ENCODE measurements at regions not wholly inside any gene's neighbourhood (a gene's known extent, or its start where the extent isn't known, plus 50 kb on each side); places are given as distances from the start of the nearest gene placed in this dataset.

DNA sequence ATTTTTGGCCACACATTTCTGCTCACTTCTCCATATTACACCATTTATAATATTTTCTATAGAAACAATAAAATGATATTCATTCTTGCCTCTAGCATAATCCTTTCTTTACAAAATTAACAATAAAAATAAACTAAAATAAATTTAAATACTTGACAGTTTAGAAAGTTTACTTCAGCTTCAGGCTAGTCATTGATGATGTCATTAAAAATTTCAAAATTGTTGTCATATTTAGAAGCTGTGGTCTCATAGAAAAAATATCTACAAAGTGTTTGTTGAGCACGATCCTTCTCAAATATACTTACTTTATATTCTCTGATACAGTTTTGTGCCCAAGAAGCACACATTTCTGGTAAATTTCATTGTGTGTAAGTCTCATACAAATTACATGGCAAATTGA lies 717.4 kb upstream of the CITED2 start:
- Histone ChIP-seq H3K36me3 (ENCODE audit: insufficient read depth, low read length) (no peaks in the 10 kb centered on the region), H3K9ac (ENCODE audit: low read depth, low read length) (no peak overlapping the region)
- WGBS: no CpG with 5 or more reads among the region's 1 CpG

GRCh38 chr6:140090871-140091270 lies 716.4 kb upstream of the CITED2 start:
- Histone ChIP-seq H3K36me3 (ENCODE audit: insufficient read depth, low read length) (no peaks in the 10 kb centered on the region), H3K4me3 (ENCODE audit: low read length) (no peak overlapping the region), H3K9me3 (ENCODE audit: insufficient read depth, low read depth, low read length) (no peaks in the 10 kb centered on the region), H3K27ac (ENCODE audit: low read depth, low read length) (no peak overlapping the region), H3K9ac (ENCODE audit: low read depth, low read length) (no peak overlapping the region), H3K4me1 (ENCODE audit: insufficient read depth, low read length) (peaks cover 14% of the 10 kb centered on the region), H3K27me3 (ENCODE audit: insufficient read depth, low read length) (no peaks in the 10 kb centered on the region)
- 95% methylated on average over 3 of the region's 3 CpGs for WGBS

More for the DNA sequence above, 717.4 kb upstream of the CITED2 start:
- H3K9me3 ChIP-seq (ENCODE audit: insufficient read depth, low read depth, low read length): no peaks in the 10 kb centered on the region
- H3K4me3 ChIP-seq (ENCODE audit: low read length): no peak overlapping the region
- no peak overlapping the region for H3K27ac ChIP-seq (ENCODE audit: low read depth, low read length)
- peaks cover 24% of the 10 kb centered on the region for H3K4me1 ChIP-seq (ENCODE audit: insufficient read depth, low read length)
- no peaks in the 10 kb centered on the region for H3K27me3 ChIP-seq (ENCODE audit: insufficient read depth, low read length)

- Histone ChIP-seq H3K9ac (ENCODE audit: low read depth, low read length) (no peak overlapping the region), H3K36me3 (ENCODE audit: insufficient read depth, low read length) (no peaks in the 10 kb centered on the region), H3K4me3 (ENCODE audit: low read length) (no peak overlapping the region), H3K4me1 (ENCODE audit: insufficient read depth, low read length) (no peaks in the 10 kb centered on the region; the same call in 1 of the 2 replicates), H3K9me3 (ENCODE audit: insufficient read depth, low read depth, low read length) (no peaks in the 10 kb centered on the region), H3K27me3 (ENCODE audit: insufficient read depth, low read length) (no peaks in the 10 kb centered on the region), H3K27ac (ENCODE audit: low read depth, low read length) (no peak overlapping the region)
- WGBS: 100% methylated on average over 1 of the region's 3 CpGs
Observed at GRCh38 chr6:140083375-140083774, 708.9 kb upstream of the CITED2 start.

DNA sequence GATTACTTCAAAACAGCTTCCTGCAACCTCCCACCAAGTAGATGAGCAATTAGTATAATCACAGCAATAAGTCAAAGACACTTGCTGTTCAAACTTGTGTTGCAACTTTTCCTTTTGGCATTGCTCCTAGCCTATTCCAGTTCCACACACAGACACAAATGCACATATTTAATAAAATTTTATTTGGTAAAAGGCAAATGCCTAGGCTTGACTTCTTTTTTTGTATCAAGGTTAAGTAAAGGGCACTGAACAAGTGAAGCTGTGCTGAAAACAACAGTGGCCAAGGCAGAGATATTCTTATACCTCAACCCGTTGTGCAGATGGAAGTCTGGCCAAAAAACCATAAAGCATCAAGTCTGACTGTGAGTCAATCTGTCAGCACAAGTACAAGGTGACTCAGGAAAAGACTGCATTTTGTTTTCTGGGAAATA lies 708.4 kb upstream of the CITED2 start:
- H3K9me3 ChIP-seq (ENCODE audit: insufficient read depth, low read depth, low read length): no peaks in the 10 kb centered on the region
- no peaks in the 10 kb centered on the region; the same call in 1 of the 2 replicates for H3K4me1 ChIP-seq (ENCODE audit: insufficient read depth, low read length)
- no peaks in the 10 kb centered on the region for H3K27me3 ChIP-seq (ENCODE audit: insufficient read depth, low read length)
- WGBS: 86% methylated on average over 1 of the region's 1 CpG
- no peaks in the 10 kb centered on the region for H3K36me3 ChIP-seq (ENCODE audit: insufficient read depth, low read length)
- H3K9ac ChIP-seq (ENCODE audit: low read depth, low read length): no peak overlapping the region
- H3K4me3 ChIP-seq (ENCODE audit: low read length): no peak overlapping the region
- H3K27ac ChIP-seq (ENCODE audit: low read depth, low read length): no peak overlapping the region

DNA sequence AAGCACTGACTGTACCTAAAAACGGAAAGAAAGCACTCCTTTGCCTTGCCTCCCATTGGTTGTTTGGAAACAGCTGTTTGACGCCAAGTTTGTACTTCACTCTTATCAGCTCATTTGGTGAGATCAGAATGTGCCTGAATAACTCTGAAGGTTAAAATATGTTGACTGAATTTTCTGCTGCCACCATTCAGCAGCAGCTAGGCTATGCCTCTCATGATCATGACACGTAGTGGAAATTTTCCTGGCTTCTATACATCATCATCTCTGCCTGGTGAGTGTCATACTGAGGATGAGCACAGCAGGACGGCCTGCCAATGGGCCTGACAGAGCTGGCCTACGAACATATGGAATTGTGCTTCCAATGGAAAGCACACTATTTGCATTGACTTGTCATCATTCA lies 704.9 kb upstream of the CITED2 start:
- no peak overlapping the region for H3K4me3 ChIP-seq (ENCODE audit: low read length)
- WGBS: 92% methylated on average over 5 of the region's 5 CpGs
- no peak overlapping the region for H3K9ac ChIP-seq (ENCODE audit: low read depth, low read length)
- H3K36me3 ChIP-seq (ENCODE audit: insufficient read depth, low read length): no peaks in the 10 kb centered on the region
- H3K27ac ChIP-seq (ENCODE audit: low read depth, low read length): no peak overlapping the region
- no peaks in the 10 kb centered on the region for H3K27me3 ChIP-seq (ENCODE audit: insufficient read depth, low read length)
- H3K9me3 ChIP-seq (ENCODE audit: insufficient read depth, low read depth, low read length): no peaks in the 10 kb centered on the region
- no peaks in the 10 kb centered on the region for H3K4me1 ChIP-seq (ENCODE audit: insufficient read depth, low read length)

DNA sequence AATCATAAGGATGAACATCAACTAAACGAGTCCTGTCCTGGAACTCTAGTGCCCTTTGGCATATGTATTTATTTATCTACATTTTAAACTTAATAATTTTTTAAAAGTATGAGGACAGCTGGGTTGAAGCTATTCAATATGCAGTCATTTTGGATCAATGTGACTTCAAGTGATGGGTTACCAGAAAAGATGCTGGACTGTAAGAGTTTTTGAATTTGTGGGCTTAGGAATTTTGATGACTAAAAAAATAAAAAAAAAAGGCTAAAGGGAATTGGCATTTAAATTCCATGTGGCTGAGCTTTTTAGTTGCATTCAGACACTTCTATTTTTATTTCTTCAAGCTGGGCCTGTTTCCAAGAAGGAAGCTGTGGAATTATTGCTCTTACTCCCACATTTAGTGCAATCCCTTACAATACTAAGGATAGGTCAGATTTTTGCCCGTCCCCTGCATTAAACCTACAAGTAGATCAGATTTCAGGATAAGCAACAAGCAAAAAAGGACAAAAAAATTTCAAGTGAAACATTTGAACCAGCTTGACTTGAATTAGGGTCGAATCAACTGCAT lies 704.2 kb upstream of the CITED2 start:
- Histone ChIP-seq H3K9ac (ENCODE audit: low read depth, low read length) (no peak overlapping the region), H3K27me3 (ENCODE audit: insufficient read depth, low read length) (no peaks in the 10 kb centered on the region), H3K4me3 (ENCODE audit: low read length) (no peak overlapping the region), H3K9me3 (ENCODE audit: insufficient read depth, low read depth, low read length) (no peaks in the 10 kb centered on the region), H3K27ac (ENCODE audit: low read depth, low read length) (no peak overlapping the region), H3K36me3 (ENCODE audit: insufficient read depth, low read length) (no peaks in the 10 kb centered on the region), H3K4me1 (ENCODE audit: insufficient read depth, low read length) (no peaks in the 10 kb centered on the region)
- WGBS: 97% methylated on average over 2 of the region's 3 CpGs

DNA sequence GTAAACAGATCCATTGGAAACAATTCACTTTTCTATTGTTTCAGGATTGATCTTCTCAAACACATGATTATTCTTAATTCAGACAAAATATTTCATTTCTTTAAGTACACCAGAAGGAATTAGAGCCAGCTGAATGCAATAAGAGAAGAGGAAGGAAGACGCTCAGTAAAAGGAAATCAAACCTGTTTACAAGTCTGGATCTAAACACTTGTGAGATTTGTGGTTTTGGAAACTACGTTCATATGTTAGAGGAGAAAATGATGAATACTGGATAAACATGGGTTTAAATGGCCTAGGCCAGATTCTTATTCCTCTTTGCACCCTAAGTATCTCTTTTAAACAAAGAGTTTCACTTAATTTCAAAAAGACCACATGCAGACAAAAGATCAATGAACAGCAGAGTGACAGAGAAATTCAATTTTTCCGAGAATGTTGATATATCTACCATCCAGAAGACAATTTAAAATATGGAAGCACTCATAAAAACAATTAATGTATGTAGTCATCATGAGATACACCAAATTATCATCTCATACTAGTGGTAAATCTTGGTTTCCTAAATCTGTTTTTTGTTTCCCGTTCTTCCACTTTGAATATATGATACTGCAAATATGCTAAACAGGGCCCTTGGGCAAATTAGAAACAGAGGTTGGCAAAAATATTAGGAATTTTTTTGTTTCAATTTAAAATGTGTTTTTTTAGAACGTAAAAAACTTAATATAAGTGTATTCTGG lies 703.5 kb upstream of the CITED2 start:
- H3K4me1 ChIP-seq (ENCODE audit: insufficient read depth, low read length): no peaks in the 10 kb centered on the region
- H3K27me3 ChIP-seq (ENCODE audit: insufficient read depth, low read length): no peaks in the 10 kb centered on the region
- 93% methylated on average over 5 of the region's 5 CpGs for WGBS
- H3K9me3 ChIP-seq (ENCODE audit: insufficient read depth, low read depth, low read length): no peaks in the 10 kb centered on the region
- H3K9ac ChIP-seq (ENCODE audit: low read depth, low read length): no peak overlapping the region
- H3K4me3 ChIP-seq (ENCODE audit: low read length): no peak overlapping the region
- H3K36me3 ChIP-seq (ENCODE audit: insufficient read depth, low read length): no peaks in the 10 kb centered on the region
- no peak overlapping the region for H3K27ac ChIP-seq (ENCODE audit: low read depth, low read length)

- Histone ChIP-seq H3K9ac (ENCODE audit: low read depth, low read length) (no peak overlapping the region), H3K36me3 (ENCODE audit: insufficient read depth, low read length) (no peaks in the 10 kb centered on the region), H3K4me1 (ENCODE audit: insufficient read depth, low read length) (no peaks in the 10 kb centered on the region), H3K27ac (ENCODE audit: low read depth, low read length) (no peak overlapping the region), H3K9me3 (ENCODE audit: insufficient read depth, low read depth, low read length) (no peaks in the 10 kb centered on the region), H3K4me3 (ENCODE audit: low read length) (no peak overlapping the region), H3K27me3 (ENCODE audit: insufficient read depth, low read length) (no peaks in the 10 kb centered on the region)
- WGBS: 92% methylated on average over 1 of the region's 1 CpG
Observed at GRCh38 chr6:140076105-140076504, 701.7 kb upstream of the CITED2 start.

GRCh38 chr6:140073456-140073855 lies 699.0 kb upstream of the CITED2 start:
- WGBS: 93% methylated on average over 3 of the region's 3 CpGs

DNA sequence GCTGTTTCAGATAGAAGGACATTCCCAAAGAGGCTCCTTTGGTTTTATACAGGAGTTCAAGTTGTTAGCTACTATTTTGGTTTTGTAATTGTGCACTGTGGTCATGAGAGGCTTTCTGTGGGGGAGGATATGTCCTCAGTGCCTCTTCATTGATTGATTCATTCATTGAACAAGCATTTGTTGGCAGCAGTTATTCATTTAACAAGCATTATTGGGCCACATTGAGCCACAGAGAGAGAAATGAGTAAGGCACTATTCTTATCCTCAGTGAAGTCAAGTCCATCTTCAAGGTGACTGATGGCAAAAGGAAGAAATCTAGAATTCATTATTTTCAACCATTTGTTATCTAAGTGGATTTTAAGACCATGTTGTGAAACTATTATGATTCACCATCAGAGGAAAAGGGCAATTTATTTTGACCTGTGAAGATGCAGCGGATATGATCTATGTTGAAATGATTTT lies 697.2 kb upstream of the CITED2 start:
- no CpG with 5 or more reads among the region's 1 CpG for WGBS
- no peak overlapping the region for H3K27ac ChIP-seq (ENCODE audit: low read depth, low read length)

More at GRCh38 chr6:140073456-140073855, 699.0 kb upstream of the CITED2 start:
- H3K9me3 ChIP-seq (ENCODE audit: insufficient read depth, low read depth, low read length): no peaks in the 10 kb centered on the region
- no peaks in the 10 kb centered on the region for H3K27me3 ChIP-seq (ENCODE audit: insufficient read depth, low read length)
- H3K36me3 ChIP-seq (ENCODE audit: insufficient read depth, low read length): no peaks in the 10 kb centered on the region
- H3K9ac ChIP-seq (ENCODE audit: low read depth, low read length): no peak overlapping the region
- H3K4me1 ChIP-seq (ENCODE audit: insufficient read depth, low read length): no peaks in the 10 kb centered on the region
- H3K4me3 ChIP-seq (ENCODE audit: low read length): no peak overlapping the region
- H3K27ac ChIP-seq (ENCODE audit: low read depth, low read length): no peak overlapping the region

GRCh38 chr6:140070846-140071473 lies 696.5 kb upstream of the CITED2 start:
- no peaks in the 10 kb centered on the region for H3K9me3 ChIP-seq (ENCODE audit: insufficient read depth, low read depth, low read length)
- no peaks in the 10 kb centered on the region for H3K27me3 ChIP-seq (ENCODE audit: insufficient read depth, low read length)
- no peak overlapping the region for H3K4me3 ChIP-seq (ENCODE audit: low read length)
- no peak overlapping the region for H3K9ac ChIP-seq (ENCODE audit: low read depth, low read length)
- 95% methylated on average over 3 of the region's 3 CpGs for WGBS
- no peaks in the 10 kb centered on the region for H3K36me3 ChIP-seq (ENCODE audit: insufficient read depth, low read length)
- no peak overlapping the region for H3K27ac ChIP-seq (ENCODE audit: low read depth, low read length)
- no peaks in the 10 kb centered on the region for H3K4me1 ChIP-seq (ENCODE audit: insufficient read depth, low read length)

More for the DNA sequence above, 697.2 kb upstream of the CITED2 start:
- Histone ChIP-seq H3K36me3 (ENCODE audit: insufficient read depth, low read length) (no peaks in the 10 kb centered on the region), H3K9me3 (ENCODE audit: insufficient read depth, low read depth, low read length) (no peaks in the 10 kb centered on the region), H3K27me3 (ENCODE audit: insufficient read depth, low read length) (no peaks in the 10 kb centered on the region), H3K4me3 (ENCODE audit: low read length) (no peak overlapping the region), H3K9ac (ENCODE audit: low read depth, low read length) (no peak overlapping the region), H3K4me1 (ENCODE audit: insufficient read depth, low read length) (no peaks in the 10 kb centered on the region)
